Chondrocyte (in vitro differentiated cells): ENCODE measurements at regions not wholly inside any gene's neighbourhood (a gene's known extent, or its start where the extent isn't known, plus 50 kb on each side); places are given as distances from the start of the nearest gene placed in this dataset.

Source experiments
- DNase-seq: peaks from one replicate; pipeline ENCODE4 v3.0.0; 2021; ENCODE audit warnings: mixed read lengths, low spot score
- H3K27ac Mint-ChIP-seq: one replicate; pipeline ENCODE4 v1.8.0; 2021; ENCODE audit warnings: mild to moderate bottlenecking, moderate library complexity, mixed read lengths; ENCODE audit not compliant: unreplicated experiment
- H3K27me3 Mint-ChIP-seq: 2 replicates; pipeline ENCODE4 v1.8.0; 2021; ENCODE audit warnings: low read depth, mixed read lengths
- H3K36me3 Mint-ChIP-seq: 2 replicates; pipeline ENCODE4 v1.8.0; 2021; ENCODE audit warnings: low read depth, mixed read lengths
- H3K4me1 Mint-ChIP-seq: 2 replicates; pipeline ENCODE4 v1.8.0; 2021; ENCODE audit warnings: low read depth, mild to moderate bottlenecking, mixed read lengths
- H3K4me3 Mint-ChIP-seq: one replicate; pipeline ENCODE4 v1.8.0; 2021; ENCODE audit warnings: mild to moderate bottlenecking, moderate library complexity, mixed read lengths; ENCODE audit not compliant: unreplicated experiment
- H3K9me3 Mint-ChIP-seq: 2 replicates; pipeline ENCODE4 v1.8.0; 2021; ENCODE audit warnings: low read depth, mixed read lengths
- CTCF ChIP-seq: fragments of 200-600 bp; sonication (generic); IDR thresholded peaks from 2 replicates; pipeline ENCODE4 v1.5.0; 2021; ENCODE audit warnings: antibody characterized with exemption, mild to moderate bottlenecking, moderate library complexity

- Mint-ChIP-seq H3K27ac (no peak overlapping the region), H3K4me1 (peaks cover 7% of the 10 kb centered on the region), H3K36me3 (peaks cover 4% of the 10 kb centered on the region), H3K4me3 (no peak overlapping the region), H3K27me3 (no peaks in the 10 kb centered on the region), H3K9me3 (no peaks in the 10 kb centered on the region)
- no peak for TF ChIP-seq CTCF
- no peak for DNase-seq
These were observed 72.4 kb upstream of the ZCCHC13 start for GRCh38 chrX:74231625-74232024.

GRCh38 chrX:74230094-74230493 is 73.9 kb upstream of the ZCCHC13 start:
- H3K4me3 Mint-ChIP-seq, result no peak overlapping the region

GRCh38 chrX:74225111-74225510 is 78.9 kb upstream of the ZCCHC13 start:
- Mint-ChIP-seq H3K36me3 (peaks cover 15% of the 10 kb centered on the region), H3K9me3 (peaks cover 2% of the 10 kb centered on the region), H3K4me1 (no peaks in the 10 kb centered on the region), H3K27me3 (no peaks in the 10 kb centered on the region), H3K4me3 (no peak overlapping the region), H3K27ac (no peak overlapping the region)
- TF ChIP-seq CTCF, result no peak
- DNase-seq, result no peak

More at GRCh38 chrX:74230094-74230493, 73.9 kb upstream of the ZCCHC13 start:
- H3K27me3 Mint-ChIP-seq, result no peaks in the 10 kb centered on the region
- H3K36me3 Mint-ChIP-seq, result peaks cover 5% of the 10 kb centered on the region
- DNase-seq, result no peak
- H3K9me3 Mint-ChIP-seq, result peaks cover 2% of the 10 kb centered on the region
- peak overlapping the region; percentile 36 for H3K27ac Mint-ChIP-seq
- peak; percentile 58 for TF ChIP-seq CTCF
- H3K4me1 Mint-ChIP-seq, result peaks cover 7% of the 10 kb centered on the region

GRCh38 chrX:74220277-74220676 is 83.7 kb upstream of the ZCCHC13 start:
- Mint-ChIP-seq H3K4me1 (no peaks in the 10 kb centered on the region), H3K36me3 (peaks cover 24% of the 10 kb centered on the region), H3K27ac (no peak overlapping the region), H3K27me3 (no peaks in the 10 kb centered on the region), H3K4me3 (no peak overlapping the region), H3K9me3 (peaks cover 3% of the 10 kb centered on the region)
- no peak for TF ChIP-seq CTCF
- DNase-seq, result no peak

- no peak overlapping the region for H3K27ac Mint-ChIP-seq
These were observed 85.1 kb upstream of the ZCCHC13 start for GRCh38 chrX:74218895-74219294.

More at GRCh38 chrX:74218895-74219294, 85.1 kb upstream of the ZCCHC13 start:
- Mint-ChIP-seq H3K36me3 (peaks cover 25% of the 10 kb centered on the region), H3K4me3 (no peak overlapping the region), H3K4me1 (no peaks in the 10 kb centered on the region), H3K27me3 (no peaks in the 10 kb centered on the region), H3K9me3 (peaks cover 7% of the 10 kb centered on the region)
- DNase-seq, result no peak
- no peak for TF ChIP-seq CTCF
